Activated B cell treated with CpG ODN at 0.5 μM for 24 hours (primary cell): ENCODE measurements at regions not wholly inside any gene's neighbourhood (a gene's known extent, or its start where the extent isn't known, plus 50 kb on each side); places are given as distances from the start of the nearest gene placed in this dataset.
"Not testable (repeated sequence)": the region's sequence is repeated elsewhere in the genome, so short reads cannot be mapped to it uniquely, and the experiment has no call there.

ENCODE experiments used
- ATAC-seq: fragments of 200-7000 bp; cut with Tn5 transposase; one replicate; pipeline ENCODE4 v1.10.0; 2021; ENCODE audit warnings: low read depth, mild to moderate bottlenecking, moderate library complexity
- CTCF ChIA-PET: fragments of 350-600 bp; sonication (Branson Sonifier 250); formaldehyde crosslinking; loops from one replicate; lab custom pipeline; 2021; ENCODE audit warnings: antibody characterized with exemption; lab: Charles Lee
- POLR2A ChIA-PET: fragments of 350-600 bp; sonication (Branson Sonifier 250); formaldehyde crosslinking; loops from one replicate; lab custom pipeline; 2021; ENCODE audit warnings: antibody characterized with exemption; lab: Charles Lee
- DNase-seq: peaks from one replicate; pipeline ENCODE4 v3.0.0; 2022
- H3K27ac Mint-ChIP-seq: one replicate; pipeline ENCODE4 v1.8.0; 2020; ENCODE audit warnings: mixed read lengths
- H3K27me3 Mint-ChIP-seq: one replicate; pipeline ENCODE4 v1.8.0; 2021; ENCODE audit warnings: mixed read lengths
- H3K36me3 Mint-ChIP-seq: one replicate; pipeline ENCODE4 v1.8.0; 2021; ENCODE audit warnings: low read depth, mixed read lengths
- H3K4me1 Mint-ChIP-seq: one replicate; pipeline ENCODE4 v1.8.0; 2021; ENCODE audit warnings: mixed read lengths
- H3K4me3 Mint-ChIP-seq: one replicate; pipeline ENCODE4 v1.8.0; 2020; ENCODE audit warnings: mild to moderate bottlenecking, mixed read lengths
- H3K9me3 Mint-ChIP-seq: one replicate; pipeline ENCODE4 v1.8.0; 2020; ENCODE audit warnings: mixed read lengths
- CTCF ChIP-seq: fragments of 200-600 bp; IDR thresholded peaks from one replicate; pipeline ENCODE4 v1.8.0; 2022; ENCODE audit warnings: antibody characterized with exemption, mild to moderate bottlenecking
- intact Hi-C: fragments of 100-400 bp; cut with micrococcal nuclease; formaldehyde crosslinking; loops from one replicate; pipeline ENCODE4 v1.15.1; 2024

GRCh38 chr6:15741405-15741804 lies 78.6 kb upstream of the DTNBP1 start:
- ChIA-PET POLR2A (no interaction called here), CTCF (no interaction called here)
- Mint-ChIP-seq H3K9me3 (peaks cover 8% of the 10 kb centered on the region), H3K4me3 (no peak overlapping the region), H3K36me3 (no peaks in the 10 kb centered on the region), H3K4me1 (no peaks in the 10 kb centered on the region), H3K27me3 (peaks cover 4% of the 10 kb centered on the region), H3K27ac (no peak overlapping the region)
- ATAC-seq (no peak), DNase-seq (no peak)
- no peak for TF ChIP-seq CTCF
- intact Hi-C loops, result no loop called here

GRCh38 chr6:15739867-15740266 lies 77.0 kb upstream of the DTNBP1 start:
- DNase-seq (no peak), ATAC-seq (no peak)
- Mint-ChIP-seq H3K36me3 (no peaks in the 10 kb centered on the region), H3K4me3 (no peak overlapping the region), H3K9me3 (peaks cover 6% of the 10 kb centered on the region), H3K27ac (no peak overlapping the region), H3K4me1 (no peaks in the 10 kb centered on the region), H3K27me3 (peaks cover 4% of the 10 kb centered on the region)
- ChIA-PET CTCF (no interaction called here), POLR2A (no interaction called here)
- intact Hi-C loops, result no loop called here
- no peak for TF ChIP-seq CTCF

- peaks cover 4% of the 10 kb centered on the region for H3K9me3 Mint-ChIP-seq
- H3K4me3 Mint-ChIP-seq, result no peak overlapping the region
- H3K36me3 Mint-ChIP-seq, result no peaks in the 10 kb centered on the region
- no peak for TF ChIP-seq CTCF
- H3K27me3 Mint-ChIP-seq, result peaks cover 4% of the 10 kb centered on the region
- intact Hi-C loops, result no loop called here
- no peak overlapping the region for H3K27ac Mint-ChIP-seq
- POLR2A ChIA-PET, result no interaction called here
- ATAC-seq, result no peak
- CTCF ChIA-PET, result no interaction called here
- H3K4me1 Mint-ChIP-seq, result no peaks in the 10 kb centered on the region
- no peak for DNase-seq
Measured at GRCh38 chr6:15739353-15739752, 76.5 kb upstream of the DTNBP1 start.

GRCh38 chr6:15738195-15738594 lies 75.4 kb upstream of the DTNBP1 start:
- H3K9me3 Mint-ChIP-seq, H3K4me1 Mint-ChIP-seq, DNase-seq, POLR2A ChIA-PET, H3K27me3 Mint-ChIP-seq, ATAC-seq, H3K27ac Mint-ChIP-seq, intact Hi-C loops, H3K4me3 Mint-ChIP-seq, CTCF ChIA-PET, H3K36me3 Mint-ChIP-seq: not testable (repeated sequence)

GRCh38 chr6:15736297-15736696 lies 73.5 kb upstream of the DTNBP1 start:
- Mint-ChIP-seq H3K27me3 (no peaks in the 10 kb centered on the region), H3K9me3 (peaks cover 4% of the 10 kb centered on the region), H3K4me3 (no peak overlapping the region), H3K27ac (no peak overlapping the region), H3K4me1 (no peaks in the 10 kb centered on the region), H3K36me3 (no peaks in the 10 kb centered on the region)
- ChIA-PET CTCF (no interaction called here), POLR2A (no interaction called here)
- TF ChIP-seq CTCF, result no peak
- intact Hi-C loops, result no loop called here
- no peak for ATAC-seq
- DNase-seq, result no peak

GRCh38 chr6:15735567-15736265 lies 72.9 kb upstream of the DTNBP1 start:
- ChIA-PET CTCF (no interaction called here), POLR2A (no interaction called here)
- Mint-ChIP-seq H3K9me3 (peaks cover 4% of the 10 kb centered on the region), H3K4me3 (no peak overlapping the region), H3K36me3 (no peaks in the 10 kb centered on the region), H3K27ac (no peak overlapping the region), H3K4me1 (no peaks in the 10 kb centered on the region), H3K27me3 (no peaks in the 10 kb centered on the region)
- DNase-seq (no peak), ATAC-seq (no peak)
- TF ChIP-seq CTCF, result no peak
- intact Hi-C loops, result no loop called here
